ENCODE measurements at regions not wholly inside any gene's neighbourhood (a gene's known extent, or its start where the extent isn't known, plus 50 kb on each side); places are given as distances from the start of the nearest gene placed in this dataset.

DNA sequence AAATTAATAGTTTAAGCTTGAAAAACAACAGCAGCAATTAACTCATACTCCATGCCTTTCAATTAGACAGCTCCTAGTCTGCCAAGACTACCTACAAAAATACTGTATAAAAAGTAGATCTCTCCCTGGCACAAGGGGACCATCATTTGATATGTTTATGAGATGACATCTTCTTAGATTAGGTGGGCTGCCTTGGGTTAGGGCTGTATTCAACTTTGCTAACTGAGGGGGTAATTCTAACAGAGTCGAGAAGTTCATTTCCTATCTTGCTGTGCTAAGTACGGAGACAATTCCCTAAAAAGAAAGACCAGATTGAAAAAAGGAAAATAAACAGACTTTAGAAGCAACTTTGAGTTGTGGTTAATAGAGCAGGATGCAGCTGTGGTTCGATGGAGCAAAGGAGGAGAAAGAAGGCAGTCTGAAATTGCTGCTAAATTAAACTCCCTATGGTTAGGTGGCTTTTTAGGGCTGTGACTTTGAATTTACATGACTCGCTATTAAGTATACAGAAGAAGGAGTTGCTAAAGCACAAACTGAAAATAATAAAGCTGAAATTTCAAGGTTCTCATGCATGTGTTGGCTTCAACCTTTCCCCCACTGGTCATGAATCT is 75.4 kb downstream of the CDC7 start:
- in situ Hi-C loops (cut with HindIII; ENCODE audit: low sequenced_read_pairs), result no loop called here
- H3K4me3 ChIP-seq (ENCODE audit: low read depth, low read length), result no peak overlapping the region
- DNase-seq (ENCODE audit: low read depth, low spot score), result no peak
- TF ChIP-seq, protein P1, sequence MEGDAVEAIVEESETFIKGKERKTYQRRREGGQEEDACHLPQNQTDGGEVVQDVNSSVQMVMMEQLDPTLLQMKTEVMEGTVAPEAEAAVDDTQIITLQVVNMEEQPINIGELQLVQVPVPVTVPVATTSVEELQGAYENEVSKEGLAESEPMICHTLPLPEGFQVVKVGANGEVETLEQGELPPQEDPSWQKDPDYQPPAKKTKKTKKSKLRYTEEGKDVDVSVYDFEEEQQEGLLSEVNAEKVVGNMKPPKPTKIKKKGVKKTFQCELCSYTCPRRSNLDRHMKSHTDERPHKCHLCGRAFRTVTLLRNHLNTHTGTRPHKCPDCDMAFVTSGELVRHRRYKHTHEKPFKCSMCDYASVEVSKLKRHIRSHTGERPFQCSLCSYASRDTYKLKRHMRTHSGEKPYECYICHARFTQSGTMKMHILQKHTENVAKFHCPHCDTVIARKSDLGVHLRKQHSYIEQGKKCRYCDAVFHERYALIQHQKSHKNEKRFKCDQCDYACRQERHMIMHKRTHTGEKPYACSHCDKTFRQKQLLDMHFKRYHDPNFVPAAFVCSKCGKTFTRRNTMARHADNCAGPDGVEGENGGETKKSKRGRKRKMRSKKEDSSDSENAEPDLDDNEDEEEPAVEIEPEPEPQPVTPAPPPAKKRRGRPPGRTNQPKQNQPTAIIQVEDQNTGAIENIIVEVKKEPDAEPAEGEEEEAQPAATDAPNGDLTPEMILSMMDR (IDR thresholded peaks at IDR 0.05; ENCODE audit: low read depth, low read length), result no peak

GRCh38 chr1:91578320-91579109 is 77.9 kb downstream of the CDC7 start:
- TF ChIP-seq, protein P1 (IDR thresholded peaks at IDR 0.05; ENCODE audit: low read depth, low read length), result no peak
- H3K4me3 ChIP-seq (ENCODE audit: low read depth, low read length), result no peak overlapping the region
- no peak for DNase-seq (ENCODE audit: low read depth, low spot score)
- in situ Hi-C loops (cut with HindIII; ENCODE audit: low sequenced_read_pairs), result no loop called here

DNA sequence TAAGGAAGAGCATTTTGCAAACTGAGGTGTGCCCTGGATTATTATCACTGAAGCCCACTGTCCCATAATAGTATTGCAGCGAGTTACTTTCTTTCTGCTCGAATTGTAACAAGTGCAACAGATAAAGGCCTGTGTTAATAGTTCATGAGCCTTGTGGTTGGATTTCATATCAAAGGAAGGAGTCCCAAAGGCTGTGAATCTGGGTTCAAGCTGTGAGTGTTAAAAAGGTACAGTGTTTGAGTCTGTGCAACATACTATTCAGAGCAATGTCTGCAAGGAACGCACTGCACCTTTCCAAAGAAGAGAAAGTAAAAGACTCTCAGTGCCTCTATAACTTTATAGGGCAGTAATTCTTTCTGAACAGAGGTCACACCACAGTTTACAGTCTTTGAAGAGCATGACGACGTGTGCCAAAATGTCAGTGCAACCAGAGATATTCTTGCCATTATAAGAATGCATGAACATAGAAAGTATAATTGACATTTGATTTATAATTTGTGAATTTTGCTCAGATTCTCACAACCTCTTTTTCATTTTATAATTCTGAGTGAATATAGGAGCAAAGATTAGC is 79.1 kb downstream of the CDC7 start:
- H3K4me3 ChIP-seq (ENCODE audit: low read depth, low read length), result no peak overlapping the region
- TF ChIP-seq, protein P1 (IDR thresholded peaks at IDR 0.05; ENCODE audit: low read depth, low read length), result no peak
- in situ Hi-C loops (cut with HindIII; ENCODE audit: low sequenced_read_pairs), result no loop called here
- DNase-seq (ENCODE audit: low read depth, low spot score), result no peak

- H3K4me3 ChIP-seq (ENCODE audit: low read depth, low read length), result no peak overlapping the region
- TF ChIP-seq, protein P1 (IDR thresholded peaks at IDR 0.05; ENCODE audit: low read depth, low read length), result no peak
- peak; percentile 80 for DNase-seq (ENCODE audit: low read depth, low spot score)
- in situ Hi-C loops (cut with HindIII; ENCODE audit: low sequenced_read_pairs), result no loop called here
Observed at GRCh38 chr1:91582431-91582921, 81.8 kb downstream of the CDC7 start.

- in situ Hi-C loops (cut with HindIII; ENCODE audit: low sequenced_read_pairs), result no loop called here
- no peak overlapping the region for H3K4me3 ChIP-seq (ENCODE audit: low read depth, low read length)
- DNase-seq (ENCODE audit: low read depth, low spot score), result peak; percentile 53
- TF ChIP-seq, protein P1 (IDR thresholded peaks at IDR 0.05; ENCODE audit: low read depth, low read length), result no peak
Observed at GRCh38 chr1:91583326-91583755, 82.7 kb downstream of the CDC7 start.

DNA sequence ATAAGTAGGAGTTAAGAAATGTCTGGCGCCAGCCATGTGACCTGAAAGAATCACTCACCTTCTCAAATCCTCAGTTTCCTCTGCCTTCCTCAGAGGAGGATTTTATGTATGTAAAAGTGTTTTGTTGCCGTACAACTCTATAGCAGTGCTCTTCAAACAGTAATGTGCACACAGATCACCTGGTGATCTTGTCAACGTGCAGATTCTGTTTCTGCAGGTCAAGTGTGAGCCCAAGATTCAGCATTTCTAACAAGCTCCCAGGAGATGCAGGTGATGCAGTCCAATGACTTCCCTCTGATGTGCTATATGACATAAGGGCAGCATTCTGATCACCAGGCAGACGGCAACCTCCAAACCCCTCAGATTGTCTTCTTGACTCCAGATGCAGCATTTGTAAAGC is 83.7 kb downstream of the CDC7 start:
- DNase-seq (ENCODE audit: low read depth, low spot score), result no peak
- in situ Hi-C loops (cut with HindIII; ENCODE audit: low sequenced_read_pairs), result no loop called here
- TF ChIP-seq, protein P1 (IDR thresholded peaks at IDR 0.05; ENCODE audit: low read depth, low read length), result no peak
- no peak overlapping the region for H3K4me3 ChIP-seq (ENCODE audit: low read depth, low read length)

Data from astrocyte of the spinal cord (primary cell).